ENCODE measurements at regions not wholly inside any gene's neighbourhood (a gene's known extent, or its start where the extent isn't known, plus 50 kb on each side); places are given as distances from the start of the nearest gene placed in this dataset.

GRCh38 chr2:65800998-65801397 lies 368.6 kb upstream of the SPRED2 start:
- no peak for DNase-seq (ENCODE audit: low spot score)
- TF ChIP-seq CTCF (IDR thresholded peaks at IDR 0.05), result no peak
- no peak for ATAC-seq (ENCODE audit: insufficient number of reproducible peaks, low FRiP score, low read depth)

GRCh38 chr2:65799141-65799854 lies 366.9 kb upstream of the SPRED2 start:
- Histone ChIP-seq H3K27me3 (replicated peaks; ENCODE audit: insufficient read depth) (no peaks in the 10 kb centered on the region), H3K4me1 (ENCODE audit: control insufficient read depth in 1 of 2, low read depth in 2 of 2) (peaks cover 0 to 10% of the 10 kb centered on the region in 2 donors), H3K9me3 (no peaks in the 10 kb centered on the region), H3K4me3 (no peak overlapping the region), H3K36me3 (no peaks in the 10 kb centered on the region), H3K27ac (no peak overlapping the region)
- DNase-seq (ENCODE audit: low spot score), result no peak
- no peak for TF ChIP-seq CTCF (IDR thresholded peaks at IDR 0.05)
- ATAC-seq (ENCODE audit: insufficient number of reproducible peaks, low FRiP score, low read depth), result no peak

More at GRCh38 chr2:65800998-65801397, 368.6 kb upstream of the SPRED2 start:
- H3K9me3 ChIP-seq, result no peaks in the 10 kb centered on the region
- H3K27me3 ChIP-seq (replicated peaks; ENCODE audit: insufficient read depth), result no peaks in the 10 kb centered on the region
- H3K4me3 ChIP-seq, result no peak overlapping the region
- H3K27ac ChIP-seq, result no peak overlapping the region
- peaks cover 0 to 6% of the 10 kb centered on the region in 2 donors for H3K4me1 ChIP-seq (ENCODE audit: control insufficient read depth in 1 of 2, low read depth in 2 of 2)
- no peaks in the 10 kb centered on the region for H3K36me3 ChIP-seq

GRCh38 chr2:65798641-65799040 lies 366.2 kb upstream of the SPRED2 start:
- H3K4me3 ChIP-seq, result no peak overlapping the region
- H3K27me3 ChIP-seq (replicated peaks; ENCODE audit: insufficient read depth), result no peaks in the 10 kb centered on the region
- no peak for DNase-seq (ENCODE audit: low spot score)
- no peak for TF ChIP-seq CTCF (IDR thresholded peaks at IDR 0.05)
- no peak overlapping the region for H3K27ac ChIP-seq
- H3K9me3 ChIP-seq, result no peaks in the 10 kb centered on the region
- no peak for ATAC-seq (ENCODE audit: insufficient number of reproducible peaks, low FRiP score, low read depth)
- H3K4me1 ChIP-seq (ENCODE audit: control insufficient read depth in 1 of 2, low read depth in 2 of 2), result peaks cover 0 to 10% of the 10 kb centered on the region in 2 donors
- H3K36me3 ChIP-seq, result no peaks in the 10 kb centered on the region

- Histone ChIP-seq H3K4me1 (ENCODE audit: control insufficient read depth in 1 of 2, low read depth in 2 of 2) (peaks cover 0 to 10% of the 10 kb centered on the region in 2 donors), H3K27me3 (replicated peaks; ENCODE audit: insufficient read depth) (no peaks in the 10 kb centered on the region), H3K4me3 (no peak overlapping the region), H3K9me3 (no peaks in the 10 kb centered on the region), H3K27ac (no peak overlapping the region), H3K36me3 (no peaks in the 10 kb centered on the region)
- no peak for ATAC-seq (ENCODE audit: insufficient number of reproducible peaks, low FRiP score, low read depth)
- no peak for TF ChIP-seq CTCF (IDR thresholded peaks at IDR 0.05)
- DNase-seq (ENCODE audit: low spot score), result no peak
Measured at GRCh38 chr2:65794994-65795393, 362.6 kb upstream of the SPRED2 start.

GRCh38 chr2:65791404-65791975 lies 359.1 kb upstream of the SPRED2 start:
- no peak for TF ChIP-seq CTCF (IDR thresholded peaks at IDR 0.05)
- DNase-seq (ENCODE audit: low spot score), result no peak
- Histone ChIP-seq H3K9me3 (no peaks in the 10 kb centered on the region), H3K27me3 (replicated peaks; ENCODE audit: insufficient read depth) (no peaks in the 10 kb centered on the region), H3K36me3 (no peaks in the 10 kb centered on the region), H3K4me3 (no peak overlapping the region), H3K27ac (no peak overlapping the region), H3K4me1 (ENCODE audit: control insufficient read depth in 1 of 2, low read depth in 2 of 2) (peaks cover 0 to 8% of the 10 kb centered on the region in 2 donors)
- no peak for ATAC-seq (ENCODE audit: insufficient number of reproducible peaks, low FRiP score, low read depth)
